WTC11 (cell line): ENCODE measurements at regions not wholly inside any gene's neighbourhood (a gene's known extent, or its start where the extent isn't known, plus 50 kb on each side); places are given as distances from the start of the nearest gene placed in this dataset.

ENCODE experiments used
- ATAC-seq: fragments of 200-7000 bp; cut with Tn5 transposase; 2 replicates; pipeline ENCODE4 v1.10.0; 2021; ENCODE audit warnings: mild to moderate bottlenecking, moderate library complexity
- CTCF ChIA-PET: fragments of 300-600 bp; sonication (Branson Sonifier 250); formaldehyde crosslinking; loops from one replicate; lab custom pipeline; 2021; ENCODE audit warnings: antibody characterized with exemption; lab: Charles Lee
- POLR2A ChIA-PET: fragments of 350-600 bp; sonication (Branson Sonifier 250); formaldehyde crosslinking; loops from one replicate; lab custom pipeline; 2021; ENCODE audit warnings: antibody characterized with exemption; lab: Charles Lee
- DNase-seq: peaks from one replicate; pipeline ENCODE4 v3.0.0; 2021; ENCODE audit warnings: low spot score
- H3K27ac Mint-ChIP-seq: 2 replicates; pipeline ENCODE4 v1.8.0; 2021; ENCODE audit warnings: mixed read lengths
- H3K27me3 Mint-ChIP-seq: 2 replicates; pipeline ENCODE4 v1.8.0; 2021; ENCODE audit warnings: low read depth, mild to moderate bottlenecking, moderate library complexity, mixed read lengths
- H3K36me3 Mint-ChIP-seq: 2 replicates; pipeline ENCODE4 v1.8.0; 2021; ENCODE audit warnings: mixed read lengths
- H3K4me1 Mint-ChIP-seq: 2 replicates; pipeline ENCODE4 v1.8.0; 2022; ENCODE audit warnings: mixed read lengths
- H3K4me3 Mint-ChIP-seq: 2 replicates; pipeline ENCODE4 v1.8.0; 2021; ENCODE audit warnings: mild to moderate bottlenecking, moderate library complexity, mixed read lengths
- H3K9me3 Mint-ChIP-seq: 2 replicates; pipeline ENCODE4 v1.8.0; 2021; ENCODE audit warnings: mixed read lengths
- ESRRA ChIP-seq: sonication (generic); formaldehyde crosslinking; IDR thresholded peaks from 2 replicates; pipeline ENCODE4 v1.8.1; 2022; ENCODE audit warnings: mild to moderate bottlenecking, missing genetic modification reagents, borderline replicate concordance
- ETV6 ChIP-seq: sonication (generic); formaldehyde crosslinking; IDR thresholded peaks from 2 replicates; pipeline ENCODE4 v1.8.1; 2022; ENCODE audit warnings: mild to moderate bottlenecking, missing genetic modification reagents
- FOXJ3 ChIP-seq: sonication (generic); formaldehyde crosslinking; IDR thresholded peaks from 2 replicates; pipeline ENCODE4 v1.9.0; 2021; ENCODE audit warnings: missing genetic modification reagents, mild to moderate bottlenecking, borderline replicate concordance
- GRHL2 ChIP-seq: fragments of 250-450 bp; sonication (Bioruptor Pico); IDR thresholded peaks from 2 replicates; pipeline ENCODE4 v1.8.0; 2022; ENCODE audit warnings: mild to moderate bottlenecking, moderate library complexity; ENCODE audit not compliant: insufficient replicate concordance, severe bottlenecking
- HMGA2 ChIP-seq: fragments of 250-450 bp; sonication (Bioruptor Pico); IDR thresholded peaks from 2 replicates; pipeline ENCODE4 v1.4.0; 2021; ENCODE audit warnings: mild to moderate bottlenecking, moderate library complexity
- NFE2L1 ChIP-seq: sonication (generic); formaldehyde crosslinking; IDR thresholded peaks from 2 replicates; pipeline ENCODE4 v1.8.1; 2023; ENCODE audit warnings: missing genetic modification reagents
- SP1 ChIP-seq: sonication (generic); formaldehyde crosslinking; conservative IDR thresholded peaks from 2 replicates; pipeline ENCODE4 v1.8.1; 2022; ENCODE audit warnings: missing genetic modification reagents
- TCF7 ChIP-seq: sonication (generic); formaldehyde crosslinking; IDR thresholded peaks from 2 replicates; pipeline ENCODE4 v1.8.0; 2022; ENCODE audit warnings: mild to moderate bottlenecking, low read depth, missing genetic modification reagents, moderate library complexity
- TEAD4 ChIP-seq: sonication (generic); formaldehyde crosslinking; IDR thresholded peaks from 2 replicates; pipeline ENCODE4 v1.8.0; 2022; ENCODE audit warnings: mild to moderate bottlenecking, missing genetic modification reagents
- ZBTB21 ChIP-seq: sonication (generic); formaldehyde crosslinking; IDR thresholded peaks from 2 replicates; pipeline ENCODE4 v1.8.1; 2023; ENCODE audit warnings: mild to moderate bottlenecking, missing genetic modification reagents, borderline replicate concordance
- ZNF121 ChIP-seq: sonication (generic); formaldehyde crosslinking; IDR thresholded peaks from 2 replicates; pipeline ENCODE4 v1.8.0; 2023; ENCODE audit warnings: missing genetic modification reagents
- TF ChIP-seq, protein P1 (sequence below): sonication (generic); formaldehyde crosslinking; IDR thresholded peaks from 2 replicates; pipeline ENCODE4 v1.8.1; 2023; ENCODE audit warnings: mild to moderate bottlenecking, missing genetic modification reagents
- TF ChIP-seq, protein P2 (sequence below): sonication (generic); formaldehyde crosslinking; IDR thresholded peaks from 2 replicates; pipeline ENCODE4 v1.8.0; 2022; ENCODE audit warnings: mild to moderate bottlenecking, missing genetic modification reagents
- TF ChIP-seq, protein P3 (sequence below): sonication (generic); formaldehyde crosslinking; IDR thresholded peaks from 2 replicates; pipeline ENCODE4 v1.8.1; 2022; ENCODE audit warnings: low read depth, mild to moderate bottlenecking, moderate library complexity, missing genetic modification reagents, borderline replicate concordance
- TF ChIP-seq, protein P4 (sequence below): sonication (generic); formaldehyde crosslinking; IDR thresholded peaks from 2 replicates; pipeline ENCODE4 v1.8.0; 2023; ENCODE audit warnings: missing genetic modification reagents, mild to moderate bottlenecking, borderline replicate concordance
- TF ChIP-seq, protein P5 (sequence below): sonication (generic); formaldehyde crosslinking; IDR thresholded peaks from 2 replicates; pipeline ENCODE4 v1.8.1; 2023; ENCODE audit warnings: mild to moderate bottlenecking, missing genetic modification reagents, borderline replicate concordance
- TF ChIP-seq, protein P6 (sequence below): fragments of 250-450 bp; sonication (Bioruptor Pico); conservative IDR thresholded peaks from 2 replicates; pipeline ENCODE4 v1.9.0; 2021; ENCODE audit warnings: mild to moderate bottlenecking
- TF ChIP-seq, protein P7 (sequence below): fragments of 250-450 bp; sonication (Bioruptor Pico); IDR thresholded peaks from 2 replicates; pipeline ENCODE4 v1.9.0; 2021; ENCODE audit warnings: mild to moderate bottlenecking, borderline replicate concordance

DNA sequence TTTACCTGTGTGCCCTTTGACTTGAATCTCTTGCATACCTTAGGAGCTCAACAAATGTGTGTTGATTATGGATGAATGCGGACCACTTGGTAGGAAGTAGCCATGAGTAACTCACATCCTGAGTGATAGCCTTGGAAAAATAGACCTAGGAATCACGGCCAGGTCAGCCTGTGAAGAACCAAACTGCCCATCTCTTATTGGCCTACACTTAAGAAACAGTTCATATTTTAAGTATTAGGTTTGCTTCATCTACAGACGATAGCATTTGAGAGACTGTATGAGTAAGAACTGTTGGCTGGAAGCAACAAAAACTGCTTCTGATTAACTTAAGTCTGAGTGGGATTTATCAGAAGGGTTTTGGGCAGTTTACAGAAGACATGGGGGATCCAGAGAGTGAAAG, 152.5 kb upstream of the ADRA1D start:
- H3K27me3 Mint-ChIP-seq: 0 out of 2 replicates have a peak, but pooled peaks cover 3% of the 10 kb centered on the region
- CTCF ChIA-PET: no interaction called here
- no peak overlapping the region for H3K27ac Mint-ChIP-seq
- ATAC-seq (no peak), DNase-seq (no peak)
- peaks cover 6% of the 10 kb centered on the region for H3K4me1 Mint-ChIP-seq
- no peak overlapping the region for H3K4me3 Mint-ChIP-seq
- no peaks in the 10 kb centered on the region for H3K36me3 Mint-ChIP-seq
- peaks cover 14% of the 10 kb centered on the region for H3K9me3 Mint-ChIP-seq
- POLR2A ChIA-PET: no interaction called here
- TF ChIP-seq, protein P1, sequence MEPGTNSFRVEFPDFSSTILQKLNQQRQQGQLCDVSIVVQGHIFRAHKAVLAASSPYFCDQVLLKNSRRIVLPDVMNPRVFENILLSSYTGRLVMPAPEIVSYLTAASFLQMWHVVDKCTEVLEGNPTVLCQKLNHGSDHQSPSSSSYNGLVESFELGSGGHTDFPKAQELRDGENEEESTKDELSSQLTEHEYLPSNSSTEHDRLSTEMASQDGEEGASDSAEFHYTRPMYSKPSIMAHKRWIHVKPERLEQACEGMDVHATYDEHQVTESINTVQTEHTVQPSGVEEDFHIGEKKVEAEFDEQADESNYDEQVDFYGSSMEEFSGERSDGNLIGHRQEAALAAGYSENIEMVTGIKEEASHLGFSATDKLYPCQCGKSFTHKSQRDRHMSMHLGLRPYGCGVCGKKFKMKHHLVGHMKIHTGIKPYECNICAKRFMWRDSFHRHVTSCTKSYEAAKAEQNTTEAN (CRISPR knock-in tag): no peak
- TF ChIP-seq ETV6 (CRISPR knock-in tag): no peak
- no peak for TF ChIP-seq NFE2L1
- TF ChIP-seq, protein P2, sequence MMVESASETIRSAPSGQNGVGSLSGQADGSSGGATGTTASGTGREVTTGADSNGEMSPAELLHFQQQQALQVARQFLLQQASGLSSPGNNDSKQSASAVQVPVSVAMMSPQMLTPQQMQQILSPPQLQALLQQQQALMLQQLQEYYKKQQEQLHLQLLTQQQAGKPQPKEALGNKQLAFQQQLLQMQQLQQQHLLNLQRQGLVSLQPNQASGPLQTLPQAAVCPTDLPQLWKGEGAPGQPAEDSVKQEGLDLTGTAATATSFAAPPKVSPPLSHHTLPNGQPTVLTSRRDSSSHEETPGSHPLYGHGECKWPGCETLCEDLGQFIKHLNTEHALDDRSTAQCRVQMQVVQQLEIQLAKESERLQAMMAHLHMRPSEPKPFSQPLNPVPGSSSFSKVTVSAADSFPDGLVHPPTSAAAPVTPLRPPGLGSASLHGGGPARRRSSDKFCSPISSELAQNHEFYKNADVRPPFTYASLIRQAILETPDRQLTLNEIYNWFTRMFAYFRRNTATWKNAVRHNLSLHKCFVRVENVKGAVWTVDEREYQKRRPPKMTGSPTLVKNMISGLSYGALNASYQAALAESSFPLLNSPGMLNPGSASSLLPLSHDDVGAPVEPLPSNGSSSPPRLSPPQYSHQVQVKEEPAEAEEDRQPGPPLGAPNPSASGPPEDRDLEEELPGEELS (CRISPR knock-in tag): no peak
- TF ChIP-seq, protein P3, sequence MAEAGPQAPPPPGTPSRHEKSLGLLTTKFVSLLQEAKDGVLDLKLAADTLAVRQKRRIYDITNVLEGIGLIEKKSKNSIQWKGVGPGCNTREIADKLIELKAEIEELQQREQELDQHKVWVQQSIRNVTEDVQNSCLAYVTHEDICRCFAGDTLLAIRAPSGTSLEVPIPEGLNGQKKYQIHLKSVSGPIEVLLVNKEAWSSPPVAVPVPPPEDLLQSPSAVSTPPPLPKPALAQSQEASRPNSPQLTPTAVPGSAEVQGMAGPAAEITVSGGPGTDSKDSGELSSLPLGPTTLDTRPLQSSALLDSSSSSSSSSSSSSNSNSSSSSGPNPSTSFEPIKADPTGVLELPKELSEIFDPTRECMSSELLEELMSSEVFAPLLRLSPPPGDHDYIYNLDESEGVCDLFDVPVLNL (CRISPR knock-in tag): no peak
- TF ChIP-seq, protein P4, sequence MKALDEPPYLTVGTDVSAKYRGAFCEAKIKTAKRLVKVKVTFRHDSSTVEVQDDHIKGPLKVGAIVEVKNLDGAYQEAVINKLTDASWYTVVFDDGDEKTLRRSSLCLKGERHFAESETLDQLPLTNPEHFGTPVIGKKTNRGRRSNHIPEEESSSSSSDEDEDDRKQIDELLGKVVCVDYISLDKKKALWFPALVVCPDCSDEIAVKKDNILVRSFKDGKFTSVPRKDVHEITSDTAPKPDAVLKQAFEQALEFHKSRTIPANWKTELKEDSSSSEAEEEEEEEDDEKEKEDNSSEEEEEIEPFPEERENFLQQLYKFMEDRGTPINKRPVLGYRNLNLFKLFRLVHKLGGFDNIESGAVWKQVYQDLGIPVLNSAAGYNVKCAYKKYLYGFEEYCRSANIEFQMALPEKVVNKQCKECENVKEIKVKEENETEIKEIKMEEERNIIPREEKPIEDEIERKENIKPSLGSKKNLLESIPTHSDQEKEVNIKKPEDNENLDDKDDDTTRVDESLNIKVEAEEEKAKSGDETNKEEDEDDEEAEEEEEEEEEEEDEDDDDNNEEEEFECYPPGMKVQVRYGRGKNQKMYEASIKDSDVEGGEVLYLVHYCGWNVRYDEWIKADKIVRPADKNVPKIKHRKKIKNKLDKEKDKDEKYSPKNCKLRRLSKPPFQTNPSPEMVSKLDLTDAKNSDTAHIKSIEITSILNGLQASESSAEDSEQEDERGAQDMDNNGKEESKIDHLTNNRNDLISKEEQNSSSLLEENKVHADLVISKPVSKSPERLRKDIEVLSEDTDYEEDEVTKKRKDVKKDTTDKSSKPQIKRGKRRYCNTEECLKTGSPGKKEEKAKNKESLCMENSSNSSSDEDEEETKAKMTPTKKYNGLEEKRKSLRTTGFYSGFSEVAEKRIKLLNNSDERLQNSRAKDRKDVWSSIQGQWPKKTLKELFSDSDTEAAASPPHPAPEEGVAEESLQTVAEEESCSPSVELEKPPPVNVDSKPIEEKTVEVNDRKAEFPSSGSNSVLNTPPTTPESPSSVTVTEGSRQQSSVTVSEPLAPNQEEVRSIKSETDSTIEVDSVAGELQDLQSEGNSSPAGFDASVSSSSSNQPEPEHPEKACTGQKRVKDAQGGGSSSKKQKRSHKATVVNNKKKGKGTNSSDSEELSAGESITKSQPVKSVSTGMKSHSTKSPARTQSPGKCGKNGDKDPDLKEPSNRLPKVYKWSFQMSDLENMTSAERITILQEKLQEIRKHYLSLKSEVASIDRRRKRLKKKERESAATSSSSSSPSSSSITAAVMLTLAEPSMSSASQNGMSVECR (CRISPR knock-in tag): no peak
- no peak for TF ChIP-seq ZNF121 (CRISPR knock-in tag)
- TF ChIP-seq, protein P5, sequence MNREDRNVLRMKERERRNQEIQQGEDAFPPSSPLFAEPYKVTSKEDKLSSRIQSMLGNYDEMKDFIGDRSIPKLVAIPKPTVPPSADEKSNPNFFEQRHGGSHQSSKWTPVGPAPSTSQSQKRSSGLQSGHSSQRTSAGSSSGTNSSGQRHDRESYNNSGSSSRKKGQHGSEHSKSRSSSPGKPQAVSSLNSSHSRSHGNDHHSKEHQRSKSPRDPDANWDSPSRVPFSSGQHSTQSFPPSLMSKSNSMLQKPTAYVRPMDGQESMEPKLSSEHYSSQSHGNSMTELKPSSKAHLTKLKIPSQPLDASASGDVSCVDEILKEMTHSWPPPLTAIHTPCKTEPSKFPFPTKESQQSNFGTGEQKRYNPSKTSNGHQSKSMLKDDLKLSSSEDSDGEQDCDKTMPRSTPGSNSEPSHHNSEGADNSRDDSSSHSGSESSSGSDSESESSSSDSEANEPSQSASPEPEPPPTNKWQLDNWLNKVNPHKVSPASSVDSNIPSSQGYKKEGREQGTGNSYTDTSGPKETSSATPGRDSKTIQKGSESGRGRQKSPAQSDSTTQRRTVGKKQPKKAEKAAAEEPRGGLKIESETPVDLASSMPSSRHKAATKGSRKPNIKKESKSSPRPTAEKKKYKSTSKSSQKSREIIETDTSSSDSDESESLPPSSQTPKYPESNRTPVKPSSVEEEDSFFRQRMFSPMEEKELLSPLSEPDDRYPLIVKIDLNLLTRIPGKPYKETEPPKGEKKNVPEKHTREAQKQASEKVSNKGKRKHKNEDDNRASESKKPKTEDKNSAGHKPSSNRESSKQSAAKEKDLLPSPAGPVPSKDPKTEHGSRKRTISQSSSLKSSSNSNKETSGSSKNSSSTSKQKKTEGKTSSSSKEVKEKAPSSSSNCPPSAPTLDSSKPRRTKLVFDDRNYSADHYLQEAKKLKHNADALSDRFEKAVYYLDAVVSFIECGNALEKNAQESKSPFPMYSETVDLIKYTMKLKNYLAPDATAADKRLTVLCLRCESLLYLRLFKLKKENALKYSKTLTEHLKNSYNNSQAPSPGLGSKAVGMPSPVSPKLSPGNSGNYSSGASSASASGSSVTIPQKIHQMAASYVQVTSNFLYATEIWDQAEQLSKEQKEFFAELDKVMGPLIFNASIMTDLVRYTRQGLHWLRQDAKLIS: no peak
- TF ChIP-seq SP1 (CRISPR knock-in tag): no peak
- TF ChIP-seq GRHL2 (CRISPR knock-in tag): no peak
- TF ChIP-seq TEAD4: no peak
- TF ChIP-seq ESRRA (CRISPR knock-in tag): no peak
- TF ChIP-seq, protein P6, sequence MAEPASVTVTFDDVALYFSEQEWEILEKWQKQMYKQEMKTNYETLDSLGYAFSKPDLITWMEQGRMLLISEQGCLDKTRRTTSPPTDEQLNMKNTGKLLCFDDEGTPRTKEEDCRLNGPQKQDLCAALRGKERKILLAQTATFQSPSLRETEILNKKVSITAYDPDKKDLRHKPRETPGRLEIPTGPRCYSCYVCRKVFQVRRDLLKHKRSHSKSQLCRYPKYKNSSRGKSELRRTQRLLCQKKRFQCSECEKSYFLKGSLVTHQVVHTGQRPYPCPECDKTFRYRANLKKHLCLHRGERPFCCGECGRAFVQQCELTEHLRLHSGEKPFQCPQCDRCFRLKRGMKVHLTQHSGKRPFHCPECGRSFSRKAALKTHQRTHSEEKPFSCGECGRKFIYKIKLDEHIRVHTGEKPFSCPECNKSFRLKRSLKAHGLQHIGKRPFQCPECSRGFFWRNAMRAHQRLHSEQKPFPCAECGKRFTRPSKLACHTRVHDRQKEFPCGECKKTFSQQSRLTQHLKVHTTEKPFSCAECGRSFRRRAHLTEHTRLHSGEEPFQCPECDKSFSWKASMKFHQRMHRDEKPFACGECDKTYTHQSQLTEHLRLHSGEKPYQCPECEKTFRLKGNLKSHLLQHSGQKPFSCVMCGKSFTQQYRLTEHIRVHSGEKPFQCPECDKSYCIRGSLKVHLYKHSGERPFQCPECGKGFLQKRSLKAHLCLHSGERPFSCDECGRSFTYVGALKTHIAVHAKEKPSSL (CRISPR knock-in tag): no peak
- TF ChIP-seq FOXJ3 (CRISPR knock-in tag): no peak
- no peak for TF ChIP-seq ZBTB21 (CRISPR knock-in tag)
- TF ChIP-seq TCF7: no peak
- TF ChIP-seq HMGA2 (CRISPR knock-in tag): no peak
- TF ChIP-seq, protein P7, sequence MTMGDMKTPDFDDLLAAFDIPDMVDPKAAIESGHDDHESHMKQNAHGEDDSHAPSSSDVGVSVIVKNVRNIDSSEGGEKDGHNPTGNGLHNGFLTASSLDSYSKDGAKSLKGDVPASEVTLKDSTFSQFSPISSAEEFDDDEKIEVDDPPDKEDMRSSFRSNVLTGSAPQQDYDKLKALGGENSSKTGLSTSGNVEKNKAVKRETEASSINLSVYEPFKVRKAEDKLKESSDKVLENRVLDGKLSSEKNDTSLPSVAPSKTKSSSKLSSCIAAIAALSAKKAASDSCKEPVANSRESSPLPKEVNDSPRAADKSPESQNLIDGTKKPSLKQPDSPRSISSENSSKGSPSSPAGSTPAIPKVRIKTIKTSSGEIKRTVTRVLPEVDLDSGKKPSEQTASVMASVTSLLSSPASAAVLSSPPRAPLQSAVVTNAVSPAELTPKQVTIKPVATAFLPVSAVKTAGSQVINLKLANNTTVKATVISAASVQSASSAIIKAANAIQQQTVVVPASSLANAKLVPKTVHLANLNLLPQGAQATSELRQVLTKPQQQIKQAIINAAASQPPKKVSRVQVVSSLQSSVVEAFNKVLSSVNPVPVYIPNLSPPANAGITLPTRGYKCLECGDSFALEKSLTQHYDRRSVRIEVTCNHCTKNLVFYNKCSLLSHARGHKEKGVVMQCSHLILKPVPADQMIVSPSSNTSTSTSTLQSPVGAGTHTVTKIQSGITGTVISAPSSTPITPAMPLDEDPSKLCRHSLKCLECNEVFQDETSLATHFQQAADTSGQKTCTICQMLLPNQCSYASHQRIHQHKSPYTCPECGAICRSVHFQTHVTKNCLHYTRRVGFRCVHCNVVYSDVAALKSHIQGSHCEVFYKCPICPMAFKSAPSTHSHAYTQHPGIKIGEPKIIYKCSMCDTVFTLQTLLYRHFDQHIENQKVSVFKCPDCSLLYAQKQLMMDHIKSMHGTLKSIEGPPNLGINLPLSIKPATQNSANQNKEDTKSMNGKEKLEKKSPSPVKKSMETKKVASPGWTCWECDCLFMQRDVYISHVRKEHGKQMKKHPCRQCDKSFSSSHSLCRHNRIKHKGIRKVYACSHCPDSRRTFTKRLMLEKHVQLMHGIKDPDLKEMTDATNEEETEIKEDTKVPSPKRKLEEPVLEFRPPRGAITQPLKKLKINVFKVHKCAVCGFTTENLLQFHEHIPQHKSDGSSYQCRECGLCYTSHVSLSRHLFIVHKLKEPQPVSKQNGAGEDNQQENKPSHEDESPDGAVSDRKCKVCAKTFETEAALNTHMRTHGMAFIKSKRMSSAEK (CRISPR knock-in tag): no peak
